Fibroblast of lung (primary cell): ENCODE measurements at regions not wholly inside any gene's neighbourhood (a gene's known extent, or its start where the extent isn't known, plus 50 kb on each side); places are given as distances from the start of the nearest gene placed in this dataset.

Experiments used
- EZH2 ChIP-seq: IDR thresholded peaks from 2 replicates; pipeline ENCODE4 v1.5.1; 2012; ENCODE audit warnings: low read length, control low read depth, mild to moderate bottlenecking; ENCODE audit errors: missing control alignments
- TF ChIP-seq, protein P1 (sequence below), 2 donors: IDR thresholded peaks in 1 of 2; conservative IDR thresholded peaks in 1 of 2; 1 replicate in 1 of 2; 2 replicates in 1 of 2; pipeline ENCODE4 v1.5.1; 2011 to 2012; ENCODE audit warnings: low read length in 2 of 2, control low read depth in 1 of 2, inconsistent platforms in 1 of 2, low read depth in 1 of 2, mild to moderate bottlenecking in 1 of 2

DNA sequence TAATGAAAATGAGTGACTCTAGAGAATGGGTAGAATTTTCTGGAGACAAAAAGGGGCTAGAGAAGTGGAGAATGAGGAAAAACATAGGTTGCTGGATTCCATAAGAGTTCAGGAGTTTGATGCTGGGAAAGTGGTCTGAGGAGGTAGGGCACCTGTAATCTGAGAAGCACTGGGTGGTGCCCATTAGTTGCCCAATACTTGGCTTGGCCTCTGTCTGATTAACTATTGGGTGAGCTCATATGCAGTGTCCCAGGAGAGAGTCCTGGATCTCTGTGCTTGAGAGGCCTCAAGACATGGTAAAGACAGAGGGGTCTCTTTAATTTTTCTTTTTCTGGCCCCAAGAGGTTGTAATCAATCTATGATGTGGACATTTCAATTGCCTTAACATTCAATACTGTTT lies 390.1 kb downstream of the TDRD3 start:
- TF ChIP-seq, protein P1, sequence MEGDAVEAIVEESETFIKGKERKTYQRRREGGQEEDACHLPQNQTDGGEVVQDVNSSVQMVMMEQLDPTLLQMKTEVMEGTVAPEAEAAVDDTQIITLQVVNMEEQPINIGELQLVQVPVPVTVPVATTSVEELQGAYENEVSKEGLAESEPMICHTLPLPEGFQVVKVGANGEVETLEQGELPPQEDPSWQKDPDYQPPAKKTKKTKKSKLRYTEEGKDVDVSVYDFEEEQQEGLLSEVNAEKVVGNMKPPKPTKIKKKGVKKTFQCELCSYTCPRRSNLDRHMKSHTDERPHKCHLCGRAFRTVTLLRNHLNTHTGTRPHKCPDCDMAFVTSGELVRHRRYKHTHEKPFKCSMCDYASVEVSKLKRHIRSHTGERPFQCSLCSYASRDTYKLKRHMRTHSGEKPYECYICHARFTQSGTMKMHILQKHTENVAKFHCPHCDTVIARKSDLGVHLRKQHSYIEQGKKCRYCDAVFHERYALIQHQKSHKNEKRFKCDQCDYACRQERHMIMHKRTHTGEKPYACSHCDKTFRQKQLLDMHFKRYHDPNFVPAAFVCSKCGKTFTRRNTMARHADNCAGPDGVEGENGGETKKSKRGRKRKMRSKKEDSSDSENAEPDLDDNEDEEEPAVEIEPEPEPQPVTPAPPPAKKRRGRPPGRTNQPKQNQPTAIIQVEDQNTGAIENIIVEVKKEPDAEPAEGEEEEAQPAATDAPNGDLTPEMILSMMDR (conservative IDR thresholded peaks at IDR 0.05 in 1 of 2, IDR thresholded peaks at IDR 0.05 in 1 of 2; ENCODE audit: low read depth in 1 of 2, low read length in 2 of 2), result no peak
- TF ChIP-seq EZH2, result no peak
